HEK293 (cell line): ENCODE measurements at regions not wholly inside any gene's neighbourhood (a gene's known extent, or its start where the extent isn't known, plus 50 kb on each side); places are given as distances from the start of the nearest gene placed in this dataset.

Source experiments
- CTCF ChIP-seq: fragments of 450-650 bp; formaldehyde crosslinking; IDR thresholded peaks from 2 replicates; pipeline ENCODE4 v1.5.1; 2016; ENCODE audit warnings: missing biosample characterization, missing genetic modification characterization
- HOXA7 ChIP-seq: sonication (generic); formaldehyde crosslinking; IDR thresholded peaks from 2 replicates; pipeline ENCODE4 v1.8.1; 2022; ENCODE audit warnings: missing genetic modification reagents, borderline replicate concordance
- KLF8 ChIP-seq: fragments of 450-650 bp; formaldehyde crosslinking; IDR thresholded peaks from 2 replicates; pipeline ENCODE4 v1.5.1; 2016; ENCODE audit warnings: missing biosample characterization, missing genetic modification characterization
- OSR2 ChIP-seq: fragments of 450-650 bp; formaldehyde crosslinking; IDR thresholded peaks from 2 replicates; pipeline ENCODE4 v1.5.1; 2016; ENCODE audit warnings: missing biosample characterization, missing genetic modification characterization
- REST ChIP-seq: fragments of 450-650 bp; formaldehyde crosslinking; IDR thresholded peaks from 2 replicates; pipeline ENCODE4 v1.5.1; 2016; ENCODE audit warnings: missing biosample characterization, missing genetic modification characterization
- YY1 ChIP-seq: fragments of 450-650 bp; formaldehyde crosslinking; IDR thresholded peaks from 2 replicates; pipeline ENCODE4 v1.5.1; 2018; ENCODE audit warnings: missing biosample characterization, missing genetic modification characterization
- ZNF24 ChIP-seq: fragments of 450-650 bp; formaldehyde crosslinking; IDR thresholded peaks from 2 replicates; pipeline ENCODE4 v1.5.1; 2016; ENCODE audit warnings: missing biosample characterization, missing genetic modification characterization
- ZNF280C ChIP-seq: fragments of 450-650 bp; formaldehyde crosslinking; IDR thresholded peaks from 2 replicates; pipeline ENCODE4 v1.5.1; 2016; ENCODE audit warnings: missing biosample characterization, missing genetic modification characterization
- ZNF513 ChIP-seq: fragments of 450-650 bp; IDR thresholded peaks from 2 replicates; pipeline ENCODE4 v1.5.1; 2018; ENCODE audit warnings: missing biosample characterization, missing genetic modification characterization
- ZNF560 ChIP-seq: fragments of 450-650 bp; formaldehyde crosslinking; IDR thresholded peaks from 2 replicates; pipeline ENCODE4 v1.5.1; 2017; ENCODE audit warnings: missing biosample characterization, missing genetic modification characterization, borderline replicate concordance
- ZNF561 ChIP-seq: fragments of 450-650 bp; IDR thresholded peaks from 2 replicates; pipeline ENCODE4 v1.5.1; 2018; ENCODE audit warnings: missing biosample characterization, missing genetic modification characterization, borderline replicate concordance
- ZNF624 ChIP-seq: fragments of 450-650 bp; formaldehyde crosslinking; IDR thresholded peaks from 2 replicates; pipeline ENCODE4 v1.5.1; 2017; ENCODE audit warnings: missing biosample characterization, missing genetic modification characterization

- no peak for TF ChIP-seq CTCF (tag by site-specific recombination)
- no peak for TF ChIP-seq OSR2 (tag by site-specific recombination)
- TF ChIP-seq REST (tag by site-specific recombination): no peak
- no peak for TF ChIP-seq ZNF624 (tag by site-specific recombination)
- TF ChIP-seq ZNF561: no peak
- no peak for TF ChIP-seq ZNF24 (tag by site-specific recombination)
- no peak for TF ChIP-seq YY1
- no peak for TF ChIP-seq ZNF513 (tag by site-specific recombination)
- no peak for TF ChIP-seq ZNF280C (tag by site-specific recombination)
- TF ChIP-seq HOXA7 (CRISPR knock-in tag): no peak
- no peak for TF ChIP-seq KLF8 (tag by site-specific recombination)
- TF ChIP-seq ZNF560 (tag by site-specific recombination): no peak
Measured at GRCh38 chr4:41435510-41435909, 102.4 kb upstream of the LIMCH1 start.
